CD4-positive, alpha-beta T cell (primary cell): ENCODE measurements at regions not wholly inside any gene's neighbourhood (a gene's known extent, or its start where the extent isn't known, plus 50 kb on each side); places are given as distances from the start of the nearest gene placed in this dataset.

Source experiments
- ATAC-seq: fragments of 200-7000 bp; cut with Tn5 transposase; one replicate; pipeline ENCODE4 v1.10.0; 2022; ENCODE audit warnings: mild to moderate bottlenecking; ENCODE audit not compliant: poor library complexity
- CTCF ChIA-PET: fragments of 350-600 bp; sonication (Branson Sonifier 250); formaldehyde crosslinking; loops from one replicate; lab custom pipeline; 2021; ENCODE audit warnings: antibody characterized with exemption, inconsistent platforms; lab: Charles Lee
- POLR2A ChIA-PET: fragments of 350-600 bp; sonication (Branson Sonifier 250); formaldehyde crosslinking; loops from one replicate; lab custom pipeline; 2021; ENCODE audit warnings: antibody characterized with exemption, inconsistent platforms; lab: Charles Lee
- DNase-seq, 14 experiments: peaks; one replicate each; pipeline ENCODE4 v3.0.0-alpha.2; 2013 to 2020; ENCODE audit warnings: mixed read lengths in 2 of 14
- H3K27ac ChIP-seq, 2 donors: one replicate each; pipeline versions ENCODE4 v1.5.1 to v1.7.0; 2013; ENCODE audit warnings: low read length in 2 of 2, low read depth in 1 of 2, mild to moderate bottlenecking in 1 of 2
- H3K27me3 ChIP-seq, 2 experiments: 1 replicate in 1 of 2; 2 replicates in 1 of 2; pipeline versions ENCODE4 v1.6.1 to v1.7.0; 2013; ENCODE audit warnings: low read length in 2 of 2, control low read depth in 1 of 2, mild to moderate bottlenecking in 1 of 2, moderate library complexity in 1 of 2; ENCODE audit not compliant: insufficient read depth in 2 of 2, control insufficient read depth in 1 of 2
- H3K36me3 ChIP-seq: one replicate; pipeline ENCODE4 v1.6.1; 2013; ENCODE audit warnings: low read length, control low read depth; ENCODE audit not compliant: insufficient read depth
- H3K4me1 ChIP-seq: one replicate; pipeline ENCODE4 v1.6.1; 2013; ENCODE audit warnings: low read length, control low read depth; ENCODE audit not compliant: insufficient read depth
- H3K4me3 ChIP-seq: one replicate; pipeline ENCODE4 v1.5.1; 2013; ENCODE audit warnings: mild to moderate bottlenecking, low read length, moderate library complexity
- H3K9me3 ChIP-seq, 2 experiments: 1 replicate in 1 of 2; 2 replicates in 1 of 2; pipeline versions ENCODE4 v1.6.1 to v1.7.0; 2013; ENCODE audit warnings: low read length in 2 of 2, mild to moderate bottlenecking in 2 of 2, control low read depth in 1 of 2, moderate library complexity in 1 of 2; ENCODE audit not compliant: control insufficient read depth in 1 of 2, insufficient read depth in 1 of 2
- H3K27ac Mint-ChIP-seq: one replicate; pipeline ENCODE4 v1.8.0; 2020; ENCODE audit warnings: mixed read lengths
- H3K27me3 Mint-ChIP-seq: one replicate; pipeline ENCODE4 v1.8.0; 2021; ENCODE audit warnings: mixed read lengths
- H3K36me3 Mint-ChIP-seq: one replicate; pipeline ENCODE4 v1.8.0; 2021; ENCODE audit warnings: low read depth, mixed read lengths
- H3K4me1 Mint-ChIP-seq: one replicate; pipeline ENCODE4 v1.8.0; 2021; ENCODE audit warnings: low read depth, mixed read lengths
- H3K4me3 Mint-ChIP-seq: one replicate; pipeline ENCODE4 v1.8.0; 2020; ENCODE audit warnings: mild to moderate bottlenecking, mixed read lengths
- H3K9me3 Mint-ChIP-seq: one replicate; pipeline ENCODE4 v1.8.0; 2020; ENCODE audit warnings: mixed read lengths
- intact Hi-C, 2 experiments: fragments of 100-400 bp; cut with DNase I in 1 of 2; cut with micrococcal nuclease in 1 of 2; formaldehyde crosslinking; loops; one replicate each; pipeline versions ENCODE4 v1.15.1 to v1.9.0; 2023 to 2025; cut with DNase I, micrococcal nuclease
- TF ChIP-seq, protein P1 (sequence below): fragments of 200-600 bp; IDR thresholded peaks from one replicate; pipeline ENCODE4 v1.8.0; 2022; ENCODE audit warnings: antibody characterized with exemption, mild to moderate bottlenecking

DNA sequence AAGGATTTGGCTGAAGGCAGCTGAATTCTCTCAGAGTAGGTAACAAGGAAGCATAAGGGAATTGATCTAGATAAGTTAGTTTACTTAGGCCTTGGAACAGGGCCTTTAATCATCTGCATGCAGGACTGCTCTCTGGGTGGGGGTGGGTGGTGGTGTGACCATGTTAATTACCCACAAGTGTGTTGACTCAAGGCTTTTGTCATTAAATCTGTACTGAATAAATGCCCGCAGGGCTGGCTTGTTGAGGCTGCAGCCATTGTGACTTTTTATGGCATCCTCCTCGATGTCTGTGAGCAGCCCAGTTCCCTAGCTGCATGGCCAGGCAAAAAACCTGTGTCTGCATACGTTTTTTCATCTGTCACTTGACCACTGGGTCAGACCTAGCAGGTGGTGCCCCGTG lies 63.5 kb upstream of the ASCC3 start:
- no peaks in the 10 kb centered on the region for H3K27me3 ChIP-seq
- DNase-seq (no peak), ATAC-seq (no peak)
- intact Hi-C loops, result no loop called here
- ChIA-PET POLR2A (no interaction called here), CTCF (no interaction called here)
- Mint-ChIP-seq H3K4me3 (no peak overlapping the region), H3K27me3 (no peaks in the 10 kb centered on the region), H3K4me1 (no peaks in the 10 kb centered on the region), H3K9me3 (peaks cover 10% of the 10 kb centered on the region), H3K27ac (no peak overlapping the region), H3K36me3 (no peaks in the 10 kb centered on the region)
- H3K4me3 ChIP-seq, result no peak overlapping the region
- H3K36me3 ChIP-seq, result no peaks in the 10 kb centered on the region
- H3K27ac ChIP-seq, result no peak overlapping the region
- peaks cover 3 to 4% of the 10 kb centered on the region in 2 experiments for H3K9me3 ChIP-seq
- TF ChIP-seq, protein P1, sequence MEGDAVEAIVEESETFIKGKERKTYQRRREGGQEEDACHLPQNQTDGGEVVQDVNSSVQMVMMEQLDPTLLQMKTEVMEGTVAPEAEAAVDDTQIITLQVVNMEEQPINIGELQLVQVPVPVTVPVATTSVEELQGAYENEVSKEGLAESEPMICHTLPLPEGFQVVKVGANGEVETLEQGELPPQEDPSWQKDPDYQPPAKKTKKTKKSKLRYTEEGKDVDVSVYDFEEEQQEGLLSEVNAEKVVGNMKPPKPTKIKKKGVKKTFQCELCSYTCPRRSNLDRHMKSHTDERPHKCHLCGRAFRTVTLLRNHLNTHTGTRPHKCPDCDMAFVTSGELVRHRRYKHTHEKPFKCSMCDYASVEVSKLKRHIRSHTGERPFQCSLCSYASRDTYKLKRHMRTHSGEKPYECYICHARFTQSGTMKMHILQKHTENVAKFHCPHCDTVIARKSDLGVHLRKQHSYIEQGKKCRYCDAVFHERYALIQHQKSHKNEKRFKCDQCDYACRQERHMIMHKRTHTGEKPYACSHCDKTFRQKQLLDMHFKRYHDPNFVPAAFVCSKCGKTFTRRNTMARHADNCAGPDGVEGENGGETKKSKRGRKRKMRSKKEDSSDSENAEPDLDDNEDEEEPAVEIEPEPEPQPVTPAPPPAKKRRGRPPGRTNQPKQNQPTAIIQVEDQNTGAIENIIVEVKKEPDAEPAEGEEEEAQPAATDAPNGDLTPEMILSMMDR, result no peak
- no peaks in the 10 kb centered on the region for H3K4me1 ChIP-seq

DNA sequence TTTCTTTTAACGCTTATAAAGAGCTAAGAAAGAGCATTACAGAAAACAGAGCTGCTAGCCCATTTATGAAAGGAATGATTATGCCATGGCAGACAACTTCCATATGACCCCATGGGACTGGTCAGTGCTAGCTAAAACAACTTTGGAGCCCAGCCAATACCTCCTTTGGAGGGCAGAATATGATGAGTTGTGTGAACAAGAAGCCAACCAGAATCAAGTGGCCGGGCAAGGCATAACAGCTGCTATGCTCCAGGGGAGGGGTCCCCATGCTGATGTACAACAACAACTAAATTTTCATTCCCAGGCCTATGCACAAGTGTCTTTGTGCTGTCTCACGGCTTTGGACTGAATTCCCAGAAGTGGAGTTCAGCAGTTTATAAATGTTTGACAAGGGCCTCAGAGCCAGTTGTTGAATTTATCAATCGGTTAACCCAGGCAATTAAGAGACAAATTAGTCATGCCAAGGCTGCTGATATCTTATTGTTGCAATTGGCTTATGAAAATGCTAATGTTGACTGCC lies 65.0 kb upstream of the ASCC3 start:
- TF ChIP-seq, protein P1, result no peak
- Histone ChIP-seq H3K4me1 (no peaks in the 10 kb centered on the region), H3K27ac (no peak overlapping the region), H3K4me3 (no peak overlapping the region), H3K36me3 (no peaks in the 10 kb centered on the region), H3K27me3 (no peaks in the 10 kb centered on the region), H3K9me3 (peaks cover 3 to 4% of the 10 kb centered on the region in 2 experiments)
- Mint-ChIP-seq H3K4me1 (no peaks in the 10 kb centered on the region), H3K9me3 (peaks cover 11% of the 10 kb centered on the region), H3K36me3 (no peaks in the 10 kb centered on the region), H3K27ac (no peak overlapping the region), H3K4me3 (no peak overlapping the region), H3K27me3 (peaks cover 7% of the 10 kb centered on the region)
- CTCF ChIA-PET, result no interaction called here
- DNase-seq (no peak), ATAC-seq (no peak)
- POLR2A ChIA-PET, result no interaction called here
- intact Hi-C loops, result no loop called here

DNA sequence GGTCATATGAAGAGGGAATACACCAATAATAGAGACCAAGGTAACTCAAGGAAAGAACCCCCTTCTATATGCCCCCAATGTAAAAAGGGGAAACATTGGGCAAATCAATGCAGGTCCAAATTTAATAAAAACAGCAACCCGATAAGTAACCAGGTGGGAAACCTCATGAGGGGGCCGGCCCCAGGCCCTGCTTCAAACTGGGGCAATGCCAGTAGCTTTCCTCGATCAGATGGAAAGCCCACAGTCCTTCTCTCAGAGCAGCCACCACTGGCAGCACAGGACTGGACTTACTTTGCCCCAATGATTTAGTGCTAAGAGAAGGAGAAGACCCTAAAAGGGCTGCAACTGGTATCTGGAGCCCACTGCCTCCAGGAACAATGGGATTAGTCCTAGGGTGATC lies 65.6 kb upstream of the ASCC3 start:
- Mint-ChIP-seq H3K36me3 (no peaks in the 10 kb centered on the region), H3K27me3 (peaks cover 10% of the 10 kb centered on the region), H3K4me1 (no peaks in the 10 kb centered on the region), H3K9me3 (peaks cover 13% of the 10 kb centered on the region), H3K4me3 (no peak overlapping the region), H3K27ac (no peak overlapping the region)
- Histone ChIP-seq H3K27ac (no peak overlapping the region), H3K4me1 (no peaks in the 10 kb centered on the region), H3K9me3 (peaks cover 3 to 4% of the 10 kb centered on the region in 2 experiments), H3K27me3 (no peaks in the 10 kb centered on the region), H3K4me3 (no peak overlapping the region), H3K36me3 (no peaks in the 10 kb centered on the region)
- POLR2A ChIA-PET, result no interaction called here
- TF ChIP-seq, protein P1, result no peak
- CTCF ChIA-PET, result no interaction called here
- ATAC-seq (no peak), DNase-seq (no peak)
- intact Hi-C loops, result no loop called here
